ENCODE measurements at regions not wholly inside any gene's neighbourhood (a gene's known extent, or its start where the extent isn't known, plus 50 kb on each side); places are given as distances from the start of the nearest gene placed in this dataset.

- Histone ChIP-seq H3K4me3 (ENCODE audit: low read depth, low read length, poor library complexity, severe bottlenecking) (no peak overlapping the region), H3K4me2 (ENCODE audit: low read length) (no peak overlapping the region), H3K9me2 (ENCODE audit: low read depth, low read length) (no peaks in the 10 kb centered on the region), H4K20me1 (ENCODE audit: insufficient read depth, low read length) (no peaks in the 10 kb centered on the region), H3K9me3 (ENCODE audit: low read length) (no peaks in the 10 kb centered on the region), H3K79me2 (ENCODE audit: insufficient read depth, low read length) (no peaks in the 10 kb centered on the region), H3K36me3 (ENCODE audit: insufficient read depth, low read length) (no peaks in the 10 kb centered on the region), H3K27me3 (ENCODE audit: insufficient read depth, low read length) (no peaks in the 10 kb centered on the region), H3F3A (ENCODE audit: insufficient read depth, low read length) (no peaks in the 10 kb centered on the region), H2AFZ (ENCODE audit: low read length) (no peak overlapping the region), H3K4me1 (ENCODE audit: insufficient read depth, low read length, severe bottlenecking) (no peaks in the 10 kb centered on the region), H3K9ac (ENCODE audit: low read length) (no peak overlapping the region), H3K27ac (ENCODE audit: low read depth, low read length, poor library complexity, severe bottlenecking) (no peak overlapping the region)
- no peak for TF ChIP-seq EZH2 (IDR thresholded peaks at IDR 0.05; ENCODE audit: borderline replicate concordance, low read length)
- TF ChIP-seq CTCF (IDR thresholded peaks at IDR 0.05; ENCODE audit: low read length) = no peak
Observed at GRCh38 chr16:47774661-47775060, 313.5 kb downstream of the PHKB start.

GRCh38 chr16:47753659-47754058, 292.5 kb downstream of the PHKB start:
- no peaks in the 10 kb centered on the region for H3K4me1 ChIP-seq (ENCODE audit: insufficient read depth, low read length, severe bottlenecking)
- H3F3A ChIP-seq (ENCODE audit: insufficient read depth, low read length) = no peaks in the 10 kb centered on the region
- no peak overlapping the region for H3K4me2 ChIP-seq (ENCODE audit: low read length)
- H3K79me2 ChIP-seq (ENCODE audit: insufficient read depth, low read length) = no peaks in the 10 kb centered on the region
- H2AFZ ChIP-seq (ENCODE audit: low read length) = no peak overlapping the region
- TF ChIP-seq EZH2 (IDR thresholded peaks at IDR 0.05; ENCODE audit: borderline replicate concordance, low read length) (no peak), CTCF (IDR thresholded peaks at IDR 0.05; ENCODE audit: low read length) (no peak)
- H3K36me3 ChIP-seq (ENCODE audit: insufficient read depth, low read length) = no peaks in the 10 kb centered on the region
- no peak overlapping the region for H3K4me3 ChIP-seq (ENCODE audit: low read depth, low read length, poor library complexity, severe bottlenecking)
- no peaks in the 10 kb centered on the region for H3K9me3 ChIP-seq (ENCODE audit: low read length)
- H4K20me1 ChIP-seq (ENCODE audit: insufficient read depth, low read length) = no peaks in the 10 kb centered on the region
- no peak overlapping the region for H3K9ac ChIP-seq (ENCODE audit: low read length)
- no peaks in the 10 kb centered on the region for H3K9me2 ChIP-seq (ENCODE audit: low read depth, low read length)
- no peak overlapping the region for H3K27ac ChIP-seq (ENCODE audit: low read depth, low read length, poor library complexity, severe bottlenecking)
- H3K27me3 ChIP-seq (ENCODE audit: insufficient read depth, low read length) = no peaks in the 10 kb centered on the region

Data from OCI-LY1 (cell line).